GM19193 (cell line): ENCODE measurements at regions not wholly inside any gene's neighbourhood (a gene's known extent, or its start where the extent isn't known, plus 50 kb on each side); places are given as distances from the start of the nearest gene placed in this dataset.

Experiments
- POLR2A ChIP-seq: IDR thresholded peaks from 4 replicates; pipeline ENCODE4 v1.6.1; 2011; ENCODE audit not compliant: insufficient read depth, insufficient read length; ENCODE audit errors: extremely low read depth

- TF ChIP-seq POLR2A = no peak
These were observed 462.4 kb upstream of the SORCS1 start for GRCh38 chr10:107626862-107627261.

- TF ChIP-seq POLR2A = no peak
These were observed 458.8 kb upstream of the SORCS1 start for GRCh38 chr10:107623292-107623691.

GRCh38 chr10:107619139-107619538, 454.6 kb upstream of the SORCS1 start:
- no peak for TF ChIP-seq POLR2A

DNA sequence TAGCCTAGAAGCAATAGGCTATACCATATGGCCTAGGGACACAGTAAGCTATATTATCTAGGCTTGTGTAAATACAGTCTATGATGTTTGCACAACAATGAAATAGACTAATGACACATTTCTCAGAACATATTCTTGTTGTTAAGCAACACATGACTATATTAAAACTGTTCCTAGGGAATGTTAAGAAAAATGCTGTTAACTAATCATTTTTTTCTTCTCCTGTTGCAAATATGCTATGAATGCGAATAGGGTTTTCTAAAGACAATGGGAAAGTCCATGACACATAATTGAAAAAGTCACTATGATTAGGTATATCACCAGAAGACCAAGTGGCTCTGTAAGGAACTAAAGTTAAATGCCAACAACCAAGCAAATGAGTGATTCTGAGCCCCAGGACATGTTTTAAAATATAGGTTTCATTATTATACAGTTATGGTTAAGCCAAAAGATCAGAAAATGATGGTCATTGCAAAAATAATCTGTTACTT, 454.0 kb upstream of the SORCS1 start:
- no peak for TF ChIP-seq POLR2A

- no peak for TF ChIP-seq POLR2A
These were observed 452.2 kb upstream of the SORCS1 start for GRCh38 chr10:107616463-107617410.

- TF ChIP-seq POLR2A = no peak
These were observed 451.5 kb upstream of the SORCS1 start for GRCh38 chr10:107616031-107616430.

- TF ChIP-seq POLR2A = no peak
These were observed 450.6 kb upstream of the SORCS1 start for GRCh38 chr10:107614939-107615685.

DNA sequence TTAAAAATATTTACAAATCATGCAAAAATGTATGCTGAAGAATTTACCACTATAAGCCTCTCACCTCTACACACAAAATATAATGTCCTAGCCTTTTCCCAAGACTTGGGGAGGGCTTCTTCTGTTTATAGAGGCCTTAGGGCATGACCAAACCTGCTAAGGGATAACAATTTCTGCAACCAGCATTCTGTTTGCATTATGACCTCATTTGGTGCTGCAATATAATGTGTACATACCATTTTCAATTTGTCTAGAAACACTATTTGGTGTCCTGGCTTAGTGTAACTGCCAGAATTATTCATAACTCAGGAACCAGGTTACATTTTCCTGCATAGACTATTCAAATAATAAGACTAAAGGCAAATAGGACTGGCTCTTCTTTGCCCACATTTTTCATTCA, 446.6 kb upstream of the SORCS1 start:
- TF ChIP-seq POLR2A = no peak

GRCh38 chr10:107589081-107589480, 424.6 kb upstream of the SORCS1 start:
- no peak for TF ChIP-seq POLR2A

- no peak for TF ChIP-seq POLR2A
These were observed 421.1 kb upstream of the SORCS1 start for GRCh38 chr10:107585630-107586029.

DNA sequence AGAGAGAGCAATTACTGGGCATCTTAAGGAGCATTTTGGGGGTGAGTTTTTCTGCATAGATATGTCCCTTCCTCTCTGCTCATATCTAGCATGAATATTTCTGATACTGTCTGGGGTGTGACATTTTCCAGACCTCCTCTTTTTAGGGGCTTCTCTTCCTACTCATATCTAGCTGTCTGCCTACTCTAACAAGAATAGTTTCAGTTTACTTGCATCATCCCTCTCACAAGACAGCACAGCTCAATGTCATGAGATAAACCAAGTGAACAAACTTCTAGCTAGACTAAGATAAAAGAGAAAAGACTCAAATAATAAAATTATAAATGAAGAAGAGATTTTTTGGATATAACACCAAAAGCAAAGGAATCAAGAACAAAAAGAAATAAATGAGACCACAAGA, 419.5 kb upstream of the SORCS1 start:
- TF ChIP-seq POLR2A = no peak

DNA sequence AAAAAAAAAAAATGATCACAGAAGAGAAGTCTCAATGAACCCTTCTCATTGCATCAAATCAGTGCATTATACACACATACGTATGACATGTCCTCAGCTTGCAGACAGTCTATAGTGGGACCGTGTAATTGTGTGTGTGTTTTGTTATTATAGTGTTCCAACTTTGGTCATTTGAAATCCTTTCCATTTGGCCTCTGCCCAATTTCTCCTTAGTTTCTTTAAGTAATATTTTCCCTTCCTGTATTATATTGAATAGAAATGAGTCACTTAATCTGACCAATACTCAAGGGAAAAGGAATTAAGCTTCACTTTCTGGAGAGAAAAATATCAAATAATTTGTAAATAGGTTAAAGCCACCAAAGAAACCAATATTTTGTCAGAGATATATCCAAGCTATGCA, 415.5 kb upstream of the SORCS1 start:
- TF ChIP-seq POLR2A = no peak

GRCh38 chr10:107577221-107577620, 412.7 kb upstream of the SORCS1 start:
- TF ChIP-seq POLR2A = no peak

- TF ChIP-seq POLR2A = no peak
These were observed 412.2 kb upstream of the SORCS1 start for GRCh38 chr10:107576746-107577145.

GRCh38 chr10:107565014-107565413, 400.5 kb upstream of the SORCS1 start:
- no peak for TF ChIP-seq POLR2A
